CD14-positive monocyte (primary cell): ENCODE measurements at regions not wholly inside any gene's neighbourhood (a gene's known extent, or its start where the extent isn't known, plus 50 kb on each side); places are given as distances from the start of the nearest gene placed in this dataset.

ENCODE experiments used
- DNase-seq, 3 donors: peaks; one replicate each; pipeline ENCODE4 v3.0.0-alpha.2; 2011 to 2022
- H2AFZ ChIP-seq: 2 replicates; pipeline ENCODE4 v1.6.0; 2012; ENCODE audit warnings: mild to moderate bottlenecking, low read depth, low read length, inconsistent platforms; ENCODE audit not compliant: insufficient read depth, poor library complexity, severe bottlenecking
- H3K27ac ChIP-seq, 2 donors: 1 replicate in 1 of 2; 2 replicates in 1 of 2; pipeline ENCODE4 v1.5.1; 2012 to 2013; ENCODE audit warnings: low read length in 2 of 2, control low read depth in 1 of 2, inconsistent platforms in 1 of 2, low read depth in 1 of 2, mild to moderate bottlenecking in 1 of 2
- H3K27me3 ChIP-seq, 2 donors: one replicate each; pipeline versions ENCODE4 v1.6.0 to v1.6.1; 2011 to 2013; ENCODE audit warnings: low read length in 2 of 2; ENCODE audit not compliant: control insufficient read depth in 2 of 2, insufficient read depth in 2 of 2
- H3K36me3 ChIP-seq, 2 donors: replicated peaks in 1 of 2; 1 replicate in 1 of 2; 2 replicates in 1 of 2; pipeline versions ENCODE4 v1.5.1 to v1.6.1; 2012 to 2013; ENCODE audit warnings: low read length in 2 of 2, control low read depth in 1 of 2, inconsistent platforms in 1 of 2, mild to moderate bottlenecking in 1 of 2; ENCODE audit not compliant: insufficient read depth in 2 of 2, control insufficient read depth in 1 of 2
- H3K4me1 ChIP-seq, 2 donors: 1 replicate in 1 of 2; 2 replicates in 1 of 2; pipeline versions ENCODE4 v1.5.1 to v1.6.1; 2012 to 2013; ENCODE audit warnings: low read length in 2 of 2, control low read depth in 1 of 2, inconsistent platforms in 1 of 2, mild to moderate bottlenecking in 1 of 2, moderate library complexity in 1 of 2; ENCODE audit not compliant: insufficient read depth in 2 of 2, control insufficient read depth in 1 of 2
- H3K4me2 ChIP-seq: replicated peaks from 2 replicates; pipeline ENCODE3; 2012; ENCODE audit warnings: low read length, moderate library complexity, mild to moderate bottlenecking; ENCODE audit not compliant: poor library complexity, severe bottlenecking; ENCODE audit errors: extremely low read depth
- H3K4me3 ChIP-seq, 3 experiments: fragments of 200-600 bp in 1 of 3; sonication (generic) in 1 of 3; replicated peaks in 1 of 3; 1 replicate in 2 of 3; 2 replicates in 1 of 3; pipeline ENCODE4 v1.5.1; 2011 to 2013; ENCODE audit warnings: low read length in 3 of 3, mild to moderate bottlenecking in 3 of 3, control low read depth in 2 of 3, low read depth in 2 of 3, inconsistent platforms in 1 of 3, moderate library complexity in 1 of 3
- H3K79me2 ChIP-seq: 2 replicates; pipeline ENCODE4 v1.6.0; 2012; ENCODE audit warnings: mild to moderate bottlenecking, control low read depth, inconsistent platforms, low read length, moderate library complexity; ENCODE audit not compliant: insufficient read depth
- H3K9ac ChIP-seq: 2 replicates; pipeline ENCODE4 v1.6.0; 2017; ENCODE audit warnings: low read length, mild to moderate bottlenecking; ENCODE audit not compliant: insufficient read depth, poor library complexity, severe bottlenecking
- H3K9me3 ChIP-seq, 2 donors: replicated peaks in 1 of 2; 1 replicate in 1 of 2; 2 replicates in 1 of 2; pipeline versions ENCODE4 v1.5.1 to v1.6.1; 2012 to 2013; ENCODE audit warnings: low read length in 2 of 2, control low read depth in 1 of 2; ENCODE audit not compliant: control insufficient read depth in 1 of 2, insufficient read depth in 1 of 2
- H4K20me1 ChIP-seq: 2 replicates; pipeline ENCODE4 v1.6.0; 2012; ENCODE audit warnings: mild to moderate bottlenecking, low read length, control low read depth, moderate library complexity; ENCODE audit not compliant: insufficient read depth
- H3K27ac Mint-ChIP-seq, 7 donors: one replicate each; pipeline ENCODE4 v1.8.0; 2020; ENCODE audit warnings: mild to moderate bottlenecking in 7 of 7, mixed read lengths in 7 of 7, moderate library complexity in 6 of 7, inconsistent platforms in 2 of 7
- H3K27me3 Mint-ChIP-seq, 3 donors: one replicate each; pipeline ENCODE4 v1.8.0; 2021 to 2022; ENCODE audit warnings: low read depth in 3 of 3, mild to moderate bottlenecking in 3 of 3, mixed read lengths in 3 of 3, moderate library complexity in 3 of 3, inconsistent platforms in 1 of 3
- H3K36me3 Mint-ChIP-seq, 2 donors: one replicate each; pipeline ENCODE4 v1.8.0; 2020; ENCODE audit warnings: mixed read lengths in 2 of 2, inconsistent platforms in 1 of 2, mild to moderate bottlenecking in 1 of 2
- H3K4me1 Mint-ChIP-seq: one replicate; pipeline ENCODE4 v1.8.0; 2020; ENCODE audit warnings: mild to moderate bottlenecking, mixed read lengths
- H3K4me3 Mint-ChIP-seq, 2 donors: one replicate each; pipeline ENCODE4 v1.8.0; 2020; ENCODE audit warnings: mild to moderate bottlenecking in 2 of 2, mixed read lengths in 2 of 2, moderate library complexity in 1 of 2
- H3K9me3 Mint-ChIP-seq, 7 donors: one replicate each; pipeline ENCODE4 v1.8.0; 2020 to 2022; ENCODE audit warnings: mixed read lengths in 7 of 7, mild to moderate bottlenecking in 6 of 7, moderate library complexity in 6 of 7, inconsistent platforms in 2 of 7
- CTCF ChIP-seq: fragments of 200-600 bp; IDR thresholded peaks from one replicate; pipeline ENCODE4 v1.8.0; 2022; ENCODE audit warnings: antibody characterized with exemption, mild to moderate bottlenecking
- WGBS: methylation state at CpG from one replicate; pipeline ENCODE4 v1.1.5; 2013; ENCODE audit warnings: missing lambda C conversion rate; ENCODE audit not compliant: insufficient coverage; 5-methylcytosine and 5-hydroxymethylcytosine counted together
- intact Hi-C, 2 donors: fragments of 100-400 bp; cut with micrococcal nuclease; formaldehyde crosslinking; loops; one replicate each; pipeline versions ENCODE4 v1.15.0 to v1.15.1; 2023

DNA sequence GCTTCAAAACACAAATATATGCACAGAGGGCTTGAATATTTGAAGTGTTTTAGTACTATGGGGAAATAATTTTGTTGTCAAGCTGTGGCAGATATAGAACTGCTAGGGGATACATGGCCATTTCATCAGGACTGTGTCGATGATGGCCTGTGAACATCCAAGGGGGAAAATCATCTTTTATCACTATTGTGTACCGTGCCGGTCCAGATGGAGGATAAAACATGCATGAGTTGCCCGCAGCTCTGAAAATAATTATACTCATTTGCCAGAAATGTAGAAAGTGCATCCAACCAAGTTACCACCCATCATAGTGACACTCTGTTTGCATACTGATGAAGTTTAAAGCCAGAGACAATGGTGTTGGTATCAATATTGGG lies 405.9 kb downstream of the ZSWIM6 start:
- peaks cover 0 to 6% (median 3%) of the 10 kb centered on the region in 3 donors for H3K27me3 Mint-ChIP-seq
- H3K36me3 ChIP-seq, result no peaks in the 10 kb centered on the region
- H3K4me1 Mint-ChIP-seq, result no peaks in the 10 kb centered on the region
- H3K79me2 ChIP-seq, result no peaks in the 10 kb centered on the region
- no peaks in the 10 kb centered on the region for H3K9me3 ChIP-seq
- H3K4me3 ChIP-seq, result no peak overlapping the region
- no peak for TF ChIP-seq CTCF
- 100% methylated on average over 1 of the region's 4 CpGs for WGBS
- H3K4me3 Mint-ChIP-seq, result no peak overlapping the region
- H3K4me2 ChIP-seq, result no peak overlapping the region
- intact Hi-C loops, result no loop called here
- no peak overlapping the region for H3K27ac Mint-ChIP-seq
- no peak for DNase-seq
- H3K9ac ChIP-seq, result no peak overlapping the region
- H2AFZ ChIP-seq, result no peak overlapping the region
- H3K9me3 Mint-ChIP-seq, result no peaks in the 10 kb centered on the region
- H4K20me1 ChIP-seq, result no peaks in the 10 kb centered on the region
- H3K4me1 ChIP-seq, result no peaks in the 10 kb centered on the region
- H3K36me3 Mint-ChIP-seq, result no peaks in the 10 kb centered on the region
- no peak overlapping the region for H3K27ac ChIP-seq
- no peaks in the 10 kb centered on the region for H3K27me3 ChIP-seq

- no peaks in the 10 kb centered on the region for H3K36me3 Mint-ChIP-seq
- Histone ChIP-seq H4K20me1 (no peaks in the 10 kb centered on the region), H3K4me1 (no peaks in the 10 kb centered on the region), H3K9ac (no peak overlapping the region), H3K9me3 (no peaks in the 10 kb centered on the region), H3K27me3 (no peaks in the 10 kb centered on the region), H3K36me3 (no peaks in the 10 kb centered on the region), H3K4me2 (no peak overlapping the region), H2AFZ (no peak overlapping the region), H3K4me3 (no peak overlapping the region), H3K27ac (no peak overlapping the region), H3K79me2 (no peaks in the 10 kb centered on the region)
- DNase-seq, result no peak
- peaks cover 0 to 2% (median 2%) of the 10 kb centered on the region in 3 donors for H3K27me3 Mint-ChIP-seq
- no peak overlapping the region for H3K27ac Mint-ChIP-seq
- no peaks in the 10 kb centered on the region for H3K9me3 Mint-ChIP-seq
- H3K4me3 Mint-ChIP-seq, result no peak overlapping the region
- intact Hi-C loops, result no loop called here
- TF ChIP-seq CTCF, result no peak
- WGBS, result 94% methylated on average over 2 of the region's 3 CpGs
- H3K4me1 Mint-ChIP-seq, result no peaks in the 10 kb centered on the region
These were observed 406.4 kb downstream of the ZSWIM6 start for GRCh38 chr5:61738446-61738845.
